ENCODE measurements at regions not wholly inside any gene's neighbourhood (a gene's known extent, or its start where the extent isn't known, plus 50 kb on each side); places are given as distances from the start of the nearest gene placed in this dataset.

DNA sequence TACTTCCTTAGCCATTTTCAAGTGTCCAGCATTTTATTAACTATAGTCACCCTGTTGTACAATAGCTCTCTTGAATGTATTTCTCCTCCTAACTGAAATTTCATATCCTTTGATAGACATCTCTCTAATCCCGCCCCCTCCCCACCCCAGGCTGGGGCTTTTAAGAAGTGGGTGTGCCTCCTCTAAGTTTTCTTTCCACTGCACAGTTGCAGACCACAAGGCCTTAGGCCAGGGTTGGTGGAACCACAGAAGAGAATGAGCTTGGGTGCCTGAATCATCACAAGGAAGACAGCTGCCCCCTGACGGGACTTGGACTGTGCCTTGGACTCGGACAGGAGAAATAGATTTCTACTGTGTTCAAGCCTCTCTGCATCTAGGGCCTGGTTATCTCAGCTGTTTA lies 193.4 kb downstream of the HAUS1 start (continued):
- TF ChIP-seq, protein P1, sequence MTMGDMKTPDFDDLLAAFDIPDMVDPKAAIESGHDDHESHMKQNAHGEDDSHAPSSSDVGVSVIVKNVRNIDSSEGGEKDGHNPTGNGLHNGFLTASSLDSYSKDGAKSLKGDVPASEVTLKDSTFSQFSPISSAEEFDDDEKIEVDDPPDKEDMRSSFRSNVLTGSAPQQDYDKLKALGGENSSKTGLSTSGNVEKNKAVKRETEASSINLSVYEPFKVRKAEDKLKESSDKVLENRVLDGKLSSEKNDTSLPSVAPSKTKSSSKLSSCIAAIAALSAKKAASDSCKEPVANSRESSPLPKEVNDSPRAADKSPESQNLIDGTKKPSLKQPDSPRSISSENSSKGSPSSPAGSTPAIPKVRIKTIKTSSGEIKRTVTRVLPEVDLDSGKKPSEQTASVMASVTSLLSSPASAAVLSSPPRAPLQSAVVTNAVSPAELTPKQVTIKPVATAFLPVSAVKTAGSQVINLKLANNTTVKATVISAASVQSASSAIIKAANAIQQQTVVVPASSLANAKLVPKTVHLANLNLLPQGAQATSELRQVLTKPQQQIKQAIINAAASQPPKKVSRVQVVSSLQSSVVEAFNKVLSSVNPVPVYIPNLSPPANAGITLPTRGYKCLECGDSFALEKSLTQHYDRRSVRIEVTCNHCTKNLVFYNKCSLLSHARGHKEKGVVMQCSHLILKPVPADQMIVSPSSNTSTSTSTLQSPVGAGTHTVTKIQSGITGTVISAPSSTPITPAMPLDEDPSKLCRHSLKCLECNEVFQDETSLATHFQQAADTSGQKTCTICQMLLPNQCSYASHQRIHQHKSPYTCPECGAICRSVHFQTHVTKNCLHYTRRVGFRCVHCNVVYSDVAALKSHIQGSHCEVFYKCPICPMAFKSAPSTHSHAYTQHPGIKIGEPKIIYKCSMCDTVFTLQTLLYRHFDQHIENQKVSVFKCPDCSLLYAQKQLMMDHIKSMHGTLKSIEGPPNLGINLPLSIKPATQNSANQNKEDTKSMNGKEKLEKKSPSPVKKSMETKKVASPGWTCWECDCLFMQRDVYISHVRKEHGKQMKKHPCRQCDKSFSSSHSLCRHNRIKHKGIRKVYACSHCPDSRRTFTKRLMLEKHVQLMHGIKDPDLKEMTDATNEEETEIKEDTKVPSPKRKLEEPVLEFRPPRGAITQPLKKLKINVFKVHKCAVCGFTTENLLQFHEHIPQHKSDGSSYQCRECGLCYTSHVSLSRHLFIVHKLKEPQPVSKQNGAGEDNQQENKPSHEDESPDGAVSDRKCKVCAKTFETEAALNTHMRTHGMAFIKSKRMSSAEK (CRISPR knock-in tag; IDR thresholded peaks at IDR 0.05; ENCODE audit: borderline replicate concordance): no peak
- TF ChIP-seq RORB (CRISPR knock-in tag; IDR thresholded peaks at IDR 0.05): no peak
- TF ChIP-seq, protein P2, sequence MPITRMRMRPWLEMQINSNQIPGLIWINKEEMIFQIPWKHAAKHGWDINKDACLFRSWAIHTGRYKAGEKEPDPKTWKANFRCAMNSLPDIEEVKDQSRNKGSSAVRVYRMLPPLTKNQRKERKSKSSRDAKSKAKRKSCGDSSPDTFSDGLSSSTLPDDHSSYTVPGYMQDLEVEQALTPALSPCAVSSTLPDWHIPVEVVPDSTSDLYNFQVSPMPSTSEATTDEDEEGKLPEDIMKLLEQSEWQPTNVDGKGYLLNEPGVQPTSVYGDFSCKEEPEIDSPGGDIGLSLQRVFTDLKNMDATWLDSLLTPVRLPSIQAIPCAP (CRISPR knock-in tag; IDR thresholded peaks at IDR 0.05): no peak
- TF ChIP-seq, protein P3, sequence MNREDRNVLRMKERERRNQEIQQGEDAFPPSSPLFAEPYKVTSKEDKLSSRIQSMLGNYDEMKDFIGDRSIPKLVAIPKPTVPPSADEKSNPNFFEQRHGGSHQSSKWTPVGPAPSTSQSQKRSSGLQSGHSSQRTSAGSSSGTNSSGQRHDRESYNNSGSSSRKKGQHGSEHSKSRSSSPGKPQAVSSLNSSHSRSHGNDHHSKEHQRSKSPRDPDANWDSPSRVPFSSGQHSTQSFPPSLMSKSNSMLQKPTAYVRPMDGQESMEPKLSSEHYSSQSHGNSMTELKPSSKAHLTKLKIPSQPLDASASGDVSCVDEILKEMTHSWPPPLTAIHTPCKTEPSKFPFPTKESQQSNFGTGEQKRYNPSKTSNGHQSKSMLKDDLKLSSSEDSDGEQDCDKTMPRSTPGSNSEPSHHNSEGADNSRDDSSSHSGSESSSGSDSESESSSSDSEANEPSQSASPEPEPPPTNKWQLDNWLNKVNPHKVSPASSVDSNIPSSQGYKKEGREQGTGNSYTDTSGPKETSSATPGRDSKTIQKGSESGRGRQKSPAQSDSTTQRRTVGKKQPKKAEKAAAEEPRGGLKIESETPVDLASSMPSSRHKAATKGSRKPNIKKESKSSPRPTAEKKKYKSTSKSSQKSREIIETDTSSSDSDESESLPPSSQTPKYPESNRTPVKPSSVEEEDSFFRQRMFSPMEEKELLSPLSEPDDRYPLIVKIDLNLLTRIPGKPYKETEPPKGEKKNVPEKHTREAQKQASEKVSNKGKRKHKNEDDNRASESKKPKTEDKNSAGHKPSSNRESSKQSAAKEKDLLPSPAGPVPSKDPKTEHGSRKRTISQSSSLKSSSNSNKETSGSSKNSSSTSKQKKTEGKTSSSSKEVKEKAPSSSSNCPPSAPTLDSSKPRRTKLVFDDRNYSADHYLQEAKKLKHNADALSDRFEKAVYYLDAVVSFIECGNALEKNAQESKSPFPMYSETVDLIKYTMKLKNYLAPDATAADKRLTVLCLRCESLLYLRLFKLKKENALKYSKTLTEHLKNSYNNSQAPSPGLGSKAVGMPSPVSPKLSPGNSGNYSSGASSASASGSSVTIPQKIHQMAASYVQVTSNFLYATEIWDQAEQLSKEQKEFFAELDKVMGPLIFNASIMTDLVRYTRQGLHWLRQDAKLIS (CRISPR knock-in tag; IDR thresholded peaks at IDR 0.05; ENCODE audit: borderline replicate concordance): no peak
- TF ChIP-seq TP53 (CRISPR knock-in tag; IDR thresholded peaks at IDR 0.05): no peak
- TF ChIP-seq NFE2L1 (CRISPR knock-in tag; IDR thresholded peaks at IDR 0.05): no peak
- no peak for TF ChIP-seq ZBTB21 (CRISPR knock-in tag; IDR thresholded peaks at IDR 0.05; ENCODE audit: borderline replicate concordance)
- no peak for TF ChIP-seq NR2C2 (CRISPR knock-in tag; IDR thresholded peaks at IDR 0.05)
- TF ChIP-seq, protein P4, sequence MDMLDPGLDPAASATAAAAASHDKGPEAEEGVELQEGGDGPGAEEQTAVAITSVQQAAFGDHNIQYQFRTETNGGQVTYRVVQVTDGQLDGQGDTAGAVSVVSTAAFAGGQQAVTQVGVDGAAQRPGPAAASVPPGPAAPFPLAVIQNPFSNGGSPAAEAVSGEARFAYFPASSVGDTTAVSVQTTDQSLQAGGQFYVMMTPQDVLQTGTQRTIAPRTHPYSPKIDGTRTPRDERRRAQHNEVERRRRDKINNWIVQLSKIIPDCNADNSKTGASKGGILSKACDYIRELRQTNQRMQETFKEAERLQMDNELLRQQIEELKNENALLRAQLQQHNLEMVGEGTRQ (CRISPR knock-in tag; IDR thresholded peaks at IDR 0.05): no peak
- TF ChIP-seq ATF1 (CRISPR knock-in tag; IDR thresholded peaks at IDR 0.05): no peak
- TF ChIP-seq ZNF317 (CRISPR knock-in tag; IDR thresholded peaks at IDR 0.05; ENCODE audit: borderline replicate concordance, low read depth): no peak
- TF ChIP-seq, protein P5, sequence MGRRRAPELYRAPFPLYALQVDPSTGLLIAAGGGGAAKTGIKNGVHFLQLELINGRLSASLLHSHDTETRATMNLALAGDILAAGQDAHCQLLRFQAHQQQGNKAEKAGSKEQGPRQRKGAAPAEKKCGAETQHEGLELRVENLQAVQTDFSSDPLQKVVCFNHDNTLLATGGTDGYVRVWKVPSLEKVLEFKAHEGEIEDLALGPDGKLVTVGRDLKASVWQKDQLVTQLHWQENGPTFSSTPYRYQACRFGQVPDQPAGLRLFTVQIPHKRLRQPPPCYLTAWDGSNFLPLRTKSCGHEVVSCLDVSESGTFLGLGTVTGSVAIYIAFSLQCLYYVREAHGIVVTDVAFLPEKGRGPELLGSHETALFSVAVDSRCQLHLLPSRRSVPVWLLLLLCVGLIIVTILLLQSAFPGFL (CRISPR knock-in tag; IDR thresholded peaks at IDR 0.05; ENCODE audit: borderline replicate concordance): no peak
- TF ChIP-seq, protein P6, sequence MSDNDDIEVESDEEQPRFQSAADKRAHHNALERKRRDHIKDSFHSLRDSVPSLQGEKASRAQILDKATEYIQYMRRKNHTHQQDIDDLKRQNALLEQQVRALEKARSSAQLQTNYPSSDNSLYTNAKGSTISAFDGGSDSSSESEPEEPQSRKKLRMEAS (CRISPR knock-in tag; IDR thresholded peaks at IDR 0.05): no peak
- TF ChIP-seq ZNF263 (CRISPR knock-in tag; IDR thresholded peaks at IDR 0.05; ENCODE audit: low read depth): no peak

DNA sequence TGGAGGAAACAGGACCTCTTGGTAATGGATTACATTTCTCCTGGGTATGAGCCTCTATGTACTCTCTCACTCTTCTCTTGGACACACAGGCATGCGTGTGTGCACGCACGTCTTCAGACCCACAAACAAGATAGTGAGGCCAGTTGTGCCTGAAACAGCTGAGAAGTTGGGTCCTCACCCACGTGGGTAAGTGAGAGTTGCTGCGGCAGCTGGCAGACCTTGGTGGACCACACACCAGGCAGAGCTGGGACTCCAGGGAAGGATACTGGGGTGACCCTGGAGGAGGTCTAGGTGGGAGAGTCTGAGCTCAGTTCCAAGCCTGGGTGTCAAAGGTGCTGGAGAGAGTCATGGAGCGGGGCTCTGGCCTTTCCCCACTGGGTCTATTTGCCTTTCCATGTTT lies 194.3 kb downstream of the HAUS1 start:
- POLR2A ChIA-PET: no interaction called here
- Mint-ChIP-seq H3K4me1 (peaks cover 29% of the 10 kb centered on the region), H3K9me3 (peaks cover 5% of the 10 kb centered on the region), H3K4me3 (no peak overlapping the region), H3K36me3 (no peaks in the 10 kb centered on the region), H3K27me3 (ENCODE audit: low read depth) (peaks cover 4% of the 10 kb centered on the region; the same call in 1 of the 2 replicates), H3K27ac (no peak overlapping the region)
- CTCF ChIA-PET: interaction anchor here (0.7 to 1.3 kb wide), 3 partner anchors 12 to 24 kb away, joined by 3 to 4 read pairs (median 3); no protein-coding TSS in a partner anchor
- DNase-seq (ENCODE audit: low spot score) (no peak), ATAC-seq (no peak)
- TF ChIP-seq, protein P7, sequence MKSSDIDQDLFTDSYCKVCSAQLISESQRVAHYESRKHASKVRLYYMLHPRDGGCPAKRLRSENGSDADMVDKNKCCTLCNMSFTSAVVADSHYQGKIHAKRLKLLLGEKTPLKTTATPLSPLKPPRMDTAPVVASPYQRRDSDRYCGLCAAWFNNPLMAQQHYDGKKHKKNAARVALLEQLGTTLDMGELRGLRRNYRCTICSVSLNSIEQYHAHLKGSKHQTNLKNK (CRISPR knock-in tag; IDR thresholded peaks at IDR 0.05): no peak
- TF ChIP-seq, protein P8, sequence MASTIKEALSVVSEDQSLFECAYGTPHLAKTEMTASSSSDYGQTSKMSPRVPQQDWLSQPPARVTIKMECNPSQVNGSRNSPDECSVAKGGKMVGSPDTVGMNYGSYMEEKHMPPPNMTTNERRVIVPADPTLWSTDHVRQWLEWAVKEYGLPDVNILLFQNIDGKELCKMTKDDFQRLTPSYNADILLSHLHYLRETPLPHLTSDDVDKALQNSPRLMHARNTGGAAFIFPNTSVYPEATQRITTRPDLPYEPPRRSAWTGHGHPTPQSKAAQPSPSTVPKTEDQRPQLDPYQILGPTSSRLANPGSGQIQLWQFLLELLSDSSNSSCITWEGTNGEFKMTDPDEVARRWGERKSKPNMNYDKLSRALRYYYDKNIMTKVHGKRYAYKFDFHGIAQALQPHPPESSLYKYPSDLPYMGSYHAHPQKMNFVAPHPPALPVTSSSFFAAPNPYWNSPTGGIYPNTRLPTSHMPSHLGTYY (CRISPR knock-in tag; IDR thresholded peaks at IDR 0.05): no peak
- TF ChIP-seq, protein P9, sequence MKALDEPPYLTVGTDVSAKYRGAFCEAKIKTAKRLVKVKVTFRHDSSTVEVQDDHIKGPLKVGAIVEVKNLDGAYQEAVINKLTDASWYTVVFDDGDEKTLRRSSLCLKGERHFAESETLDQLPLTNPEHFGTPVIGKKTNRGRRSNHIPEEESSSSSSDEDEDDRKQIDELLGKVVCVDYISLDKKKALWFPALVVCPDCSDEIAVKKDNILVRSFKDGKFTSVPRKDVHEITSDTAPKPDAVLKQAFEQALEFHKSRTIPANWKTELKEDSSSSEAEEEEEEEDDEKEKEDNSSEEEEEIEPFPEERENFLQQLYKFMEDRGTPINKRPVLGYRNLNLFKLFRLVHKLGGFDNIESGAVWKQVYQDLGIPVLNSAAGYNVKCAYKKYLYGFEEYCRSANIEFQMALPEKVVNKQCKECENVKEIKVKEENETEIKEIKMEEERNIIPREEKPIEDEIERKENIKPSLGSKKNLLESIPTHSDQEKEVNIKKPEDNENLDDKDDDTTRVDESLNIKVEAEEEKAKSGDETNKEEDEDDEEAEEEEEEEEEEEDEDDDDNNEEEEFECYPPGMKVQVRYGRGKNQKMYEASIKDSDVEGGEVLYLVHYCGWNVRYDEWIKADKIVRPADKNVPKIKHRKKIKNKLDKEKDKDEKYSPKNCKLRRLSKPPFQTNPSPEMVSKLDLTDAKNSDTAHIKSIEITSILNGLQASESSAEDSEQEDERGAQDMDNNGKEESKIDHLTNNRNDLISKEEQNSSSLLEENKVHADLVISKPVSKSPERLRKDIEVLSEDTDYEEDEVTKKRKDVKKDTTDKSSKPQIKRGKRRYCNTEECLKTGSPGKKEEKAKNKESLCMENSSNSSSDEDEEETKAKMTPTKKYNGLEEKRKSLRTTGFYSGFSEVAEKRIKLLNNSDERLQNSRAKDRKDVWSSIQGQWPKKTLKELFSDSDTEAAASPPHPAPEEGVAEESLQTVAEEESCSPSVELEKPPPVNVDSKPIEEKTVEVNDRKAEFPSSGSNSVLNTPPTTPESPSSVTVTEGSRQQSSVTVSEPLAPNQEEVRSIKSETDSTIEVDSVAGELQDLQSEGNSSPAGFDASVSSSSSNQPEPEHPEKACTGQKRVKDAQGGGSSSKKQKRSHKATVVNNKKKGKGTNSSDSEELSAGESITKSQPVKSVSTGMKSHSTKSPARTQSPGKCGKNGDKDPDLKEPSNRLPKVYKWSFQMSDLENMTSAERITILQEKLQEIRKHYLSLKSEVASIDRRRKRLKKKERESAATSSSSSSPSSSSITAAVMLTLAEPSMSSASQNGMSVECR (CRISPR knock-in tag; IDR thresholded peaks at IDR 0.05; ENCODE audit: borderline replicate concordance): no peak
- no peak for TF ChIP-seq NR1H2 (CRISPR knock-in tag; IDR thresholded peaks at IDR 0.05)
- TF ChIP-seq ZNF138 (CRISPR knock-in tag; conservative IDR thresholded peaks at IDR 0.05): no peak
